A549 (cell line): ENCODE measurements at regions not wholly inside any gene's neighbourhood (a gene's known extent, or its start where the extent isn't known, plus 50 kb on each side); places are given as distances from the start of the nearest gene placed in this dataset.

Experiments used
- CBX8 ChIP-seq: fragments of 200-600 bp; sonication (generic); IDR thresholded peaks from 2 replicates; pipeline ENCODE4 v1.6.1; 2016
- CHD4 ChIP-seq: fragments of 200-600 bp; sonication (generic); IDR thresholded peaks from 2 replicates; pipeline ENCODE4 v1.6.1; 2016; ENCODE audit warnings: antibody characterized with exemption, mild to moderate bottlenecking, borderline replicate concordance
- CTCF ChIP-seq: fragments of >200 bp; sonication (Bioruptor Twin); formaldehyde crosslinking; IDR thresholded peaks from 3 replicates; pipeline ENCODE4 v1.5.1; 2016
- MAFK ChIP-seq: fragments of 450-650 bp; IDR thresholded peaks from 2 replicates; pipeline ENCODE4 v1.6.1; 2014; ENCODE audit not compliant: partially characterized antibody
- NFE2L2 ChIP-seq: fragments of 150-350 bp; conservative IDR thresholded peaks from 2 replicates; pipeline ENCODE4 v1.6.1; 2014; ENCODE audit warnings: low read length
- PHF8 ChIP-seq: fragments of 200-600 bp; sonication (generic); IDR thresholded peaks from 2 replicates; pipeline ENCODE4 v1.6.1; 2016; ENCODE audit warnings: low read depth, mild to moderate bottlenecking, antibody characterized with exemption, moderate library complexity, borderline replicate concordance
- RARB ChIP-seq: fragments of 250-450 bp; sonication (Bioruptor Pico); IDR thresholded peaks from 2 replicates; pipeline ENCODE4 v1.8.0; 2021; ENCODE audit warnings: mild to moderate bottlenecking, moderate library complexity
- REST ChIP-seq: fragments of 200-600 bp; sonication (generic); IDR thresholded peaks from 2 replicates; pipeline ENCODE4 v1.6.1; 2016; ENCODE audit warnings: antibody characterized with exemption, mild to moderate bottlenecking, moderate library complexity
- RFX5 ChIP-seq: fragments of 450-650 bp; IDR thresholded peaks from 2 replicates; pipeline ENCODE4 v1.7.1; 2014; ENCODE audit warnings: antibody characterized with exemption, mild to moderate bottlenecking, moderate library complexity
- ZC3H11A ChIP-seq: fragments of 450-650 bp; IDR thresholded peaks from 2 replicates; pipeline ENCODE4 v1.6.1; 2014; ENCODE audit warnings: antibody characterized with exemption, mild to moderate bottlenecking
- TF ChIP-seq, protein P1 (sequence below): fragments of >200 bp; sonication (Bioruptor Twin); formaldehyde crosslinking; IDR thresholded peaks from 3 replicates; pipeline ENCODE4 v1.6.1; 2016

DNA sequence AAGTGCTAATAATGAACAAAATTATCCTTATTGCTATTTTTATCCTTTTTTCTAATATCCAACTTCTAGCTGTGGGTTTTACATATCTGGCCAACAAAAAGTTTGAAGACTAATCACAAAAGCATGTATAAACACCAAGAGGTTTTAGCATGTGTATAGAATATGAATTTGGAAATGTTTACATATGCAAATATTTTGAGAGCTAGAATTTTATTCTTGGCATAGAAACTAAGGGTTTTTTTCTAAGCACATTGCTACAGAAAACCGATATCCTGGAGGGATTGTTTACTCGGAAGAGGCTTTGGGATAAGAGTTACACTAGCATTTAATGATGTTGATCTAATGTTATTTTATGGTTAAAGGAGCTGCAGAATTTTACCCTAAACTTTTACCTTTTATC lies 392.1 kb downstream of the EFNB2 start:
- no peak for TF ChIP-seq ZC3H11A
- TF ChIP-seq, protein P1, sequence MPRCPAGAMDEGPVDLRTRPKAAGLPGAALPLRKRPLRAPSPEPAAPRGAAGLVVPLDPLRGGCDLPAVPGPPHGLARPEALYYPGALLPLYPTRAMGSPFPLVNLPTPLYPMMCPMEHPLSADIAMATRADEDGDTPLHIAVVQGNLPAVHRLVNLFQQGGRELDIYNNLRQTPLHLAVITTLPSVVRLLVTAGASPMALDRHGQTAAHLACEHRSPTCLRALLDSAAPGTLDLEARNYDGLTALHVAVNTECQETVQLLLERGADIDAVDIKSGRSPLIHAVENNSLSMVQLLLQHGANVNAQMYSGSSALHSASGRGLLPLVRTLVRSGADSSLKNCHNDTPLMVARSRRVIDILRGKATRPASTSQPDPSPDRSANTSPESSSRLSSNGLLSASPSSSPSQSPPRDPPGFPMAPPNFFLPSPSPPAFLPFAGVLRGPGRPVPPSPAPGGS, result no peak
- no peak for TF ChIP-seq RARB (CRISPR knock-in tag)
- no peak for TF ChIP-seq MAFK
- TF ChIP-seq CTCF, result no peak
- no peak for TF ChIP-seq REST
- no peak for TF ChIP-seq NFE2L2
- no peak for TF ChIP-seq RFX5
- TF ChIP-seq CHD4, result no peak
- TF ChIP-seq PHF8, result no peak
- TF ChIP-seq CBX8, result no peak
